GM13977 (cell line): ENCODE measurements at regions not wholly inside any gene's neighbourhood (a gene's known extent, or its start where the extent isn't known, plus 50 kb on each side); places are given as distances from the start of the nearest gene placed in this dataset.

Experiments used
- DNase-seq: peaks from one replicate; pipeline ENCODE4 v3.0.0; 2012; ENCODE audit warnings: low spot score
- CTCF ChIP-seq: IDR thresholded peaks from 2 replicates; pipeline ENCODE4 v1.5.1; 2012; ENCODE audit warnings: mild to moderate bottlenecking, control low read depth; ENCODE audit not compliant: insufficient read depth; ENCODE audit errors: extremely low read depth, missing control alignments
- in situ Hi-C: fragments of 300-500 bp; cut with MboI; formaldehyde crosslinking; loops from one replicate; pipeline ENCODE4 v1.12.0; 2022; ENCODE audit warnings: low sequenced_read_pairs, low pct_unique_long_range_greater_than_20kb, mixed read lengths, inconsistent platforms; ENCODE audit not compliant: unreplicated experiment

- no peak for TF ChIP-seq CTCF
- DNase-seq: no peak
- in situ Hi-C loops: loop anchor here (25.0 kb wide), 1 partner anchor 196 kb away; no protein-coding TSS in a partner anchor
Measured at GRCh38 chr17:33941744-33942143, 313.3 kb upstream of the CCL2 start.

- TF ChIP-seq CTCF: no peak
- in situ Hi-C loops: loop anchor here (25.0 kb wide), 1 partner anchor 195 kb away; no protein-coding TSS in a partner anchor
- no peak for DNase-seq
Measured at GRCh38 chr17:33942414-33942813, 312.7 kb upstream of the CCL2 start.

- in situ Hi-C loops: loop anchor here (25.0 kb wide), 1 partner anchor 193 kb away; no protein-coding TSS in a partner anchor
- TF ChIP-seq CTCF: no peak
- DNase-seq: no peak
Measured at GRCh38 chr17:33944412-33944811, 310.7 kb upstream of the CCL2 start.

- in situ Hi-C loops: loop anchor here (25.0 kb wide), 1 partner anchor 192 kb away; no protein-coding TSS in a partner anchor
- TF ChIP-seq CTCF: no peak
- DNase-seq: no peak
Measured at GRCh38 chr17:33944826-33945225, 310.3 kb upstream of the CCL2 start.

- in situ Hi-C loops: loop anchor here (25.0 kb wide), 1 partner anchor 191 kb away; no protein-coding TSS in a partner anchor
- no peak for DNase-seq
- no peak for TF ChIP-seq CTCF
Measured at GRCh38 chr17:33945646-33946546, 309.2 kb upstream of the CCL2 start.

GRCh38 chr17:33947762-33948161, 307.3 kb upstream of the CCL2 start:
- in situ Hi-C loops: loop anchor here (25.0 kb wide), 1 partner anchor 190 kb away; no protein-coding TSS in a partner anchor

More at GRCh38 chr17:33947762-33948161, 307.3 kb upstream of the CCL2 start:
- TF ChIP-seq CTCF: no peak
- no peak for DNase-seq
